AG10803 (cell line): ENCODE measurements at regions not wholly inside any gene's neighbourhood (a gene's known extent, or its start where the extent isn't known, plus 50 kb on each side); places are given as distances from the start of the nearest gene placed in this dataset.

Experiments used
- DNase-seq: peaks from one replicate; pipeline ENCODE4 v3.0.0; 2010; ENCODE audit warnings: low read depth
- H3K4me3 ChIP-seq: 2 replicates; pipeline ENCODE4 v1.5.1; 2011; ENCODE audit warnings: mild to moderate bottlenecking, low read length, control low read depth
- TF ChIP-seq, protein P1 (sequence below): conservative IDR thresholded peaks from 2 replicates; pipeline ENCODE4 v1.5.1; 2011; ENCODE audit warnings: mild to moderate bottlenecking, low read length, control low read depth, inconsistent platforms

DNA sequence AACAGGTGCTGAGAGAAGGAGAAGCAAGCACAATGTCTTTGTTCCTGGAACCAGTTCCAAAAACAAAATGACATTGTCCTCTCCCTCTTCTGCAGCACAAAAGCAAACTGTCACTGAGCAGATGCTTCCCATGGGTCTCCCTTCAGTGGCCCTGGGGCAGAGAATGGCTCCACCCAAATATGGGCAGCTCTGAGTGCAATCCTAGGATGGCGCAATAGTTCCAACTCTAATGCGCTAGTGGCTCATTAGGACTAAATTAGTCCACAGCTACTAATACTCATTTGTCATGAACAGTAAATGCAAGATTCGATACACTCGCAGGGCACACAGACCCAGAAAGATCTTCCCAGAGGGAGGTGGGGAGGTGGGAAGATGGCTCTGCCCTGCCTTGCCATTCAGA is 205.2 kb upstream of the CHAC2 start:
- H3K4me3 ChIP-seq, result no peak overlapping the region
- no peak for DNase-seq
- TF ChIP-seq, protein P1, sequence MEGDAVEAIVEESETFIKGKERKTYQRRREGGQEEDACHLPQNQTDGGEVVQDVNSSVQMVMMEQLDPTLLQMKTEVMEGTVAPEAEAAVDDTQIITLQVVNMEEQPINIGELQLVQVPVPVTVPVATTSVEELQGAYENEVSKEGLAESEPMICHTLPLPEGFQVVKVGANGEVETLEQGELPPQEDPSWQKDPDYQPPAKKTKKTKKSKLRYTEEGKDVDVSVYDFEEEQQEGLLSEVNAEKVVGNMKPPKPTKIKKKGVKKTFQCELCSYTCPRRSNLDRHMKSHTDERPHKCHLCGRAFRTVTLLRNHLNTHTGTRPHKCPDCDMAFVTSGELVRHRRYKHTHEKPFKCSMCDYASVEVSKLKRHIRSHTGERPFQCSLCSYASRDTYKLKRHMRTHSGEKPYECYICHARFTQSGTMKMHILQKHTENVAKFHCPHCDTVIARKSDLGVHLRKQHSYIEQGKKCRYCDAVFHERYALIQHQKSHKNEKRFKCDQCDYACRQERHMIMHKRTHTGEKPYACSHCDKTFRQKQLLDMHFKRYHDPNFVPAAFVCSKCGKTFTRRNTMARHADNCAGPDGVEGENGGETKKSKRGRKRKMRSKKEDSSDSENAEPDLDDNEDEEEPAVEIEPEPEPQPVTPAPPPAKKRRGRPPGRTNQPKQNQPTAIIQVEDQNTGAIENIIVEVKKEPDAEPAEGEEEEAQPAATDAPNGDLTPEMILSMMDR, result no peak

DNA sequence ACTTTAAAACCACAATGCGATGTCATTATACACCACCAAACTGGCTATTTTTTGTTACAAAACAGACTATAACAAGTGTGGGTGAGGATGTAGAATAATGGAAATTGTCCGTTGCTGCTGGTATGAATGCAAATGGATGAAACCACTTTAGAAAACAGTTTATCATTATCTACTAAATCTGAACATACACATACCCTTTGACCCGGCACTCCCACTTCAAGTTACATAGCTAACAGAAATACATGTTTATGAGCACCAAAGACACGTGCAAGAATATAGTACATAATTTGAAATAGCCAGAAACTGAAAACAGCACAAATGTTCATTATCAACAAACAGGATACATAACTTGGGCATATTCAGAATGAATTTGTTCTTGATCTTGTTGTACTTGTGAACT is 206.4 kb upstream of the CHAC2 start:
- TF ChIP-seq, protein P1, result no peak
- no peak for DNase-seq
- H3K4me3 ChIP-seq, result no peak overlapping the region

DNA sequence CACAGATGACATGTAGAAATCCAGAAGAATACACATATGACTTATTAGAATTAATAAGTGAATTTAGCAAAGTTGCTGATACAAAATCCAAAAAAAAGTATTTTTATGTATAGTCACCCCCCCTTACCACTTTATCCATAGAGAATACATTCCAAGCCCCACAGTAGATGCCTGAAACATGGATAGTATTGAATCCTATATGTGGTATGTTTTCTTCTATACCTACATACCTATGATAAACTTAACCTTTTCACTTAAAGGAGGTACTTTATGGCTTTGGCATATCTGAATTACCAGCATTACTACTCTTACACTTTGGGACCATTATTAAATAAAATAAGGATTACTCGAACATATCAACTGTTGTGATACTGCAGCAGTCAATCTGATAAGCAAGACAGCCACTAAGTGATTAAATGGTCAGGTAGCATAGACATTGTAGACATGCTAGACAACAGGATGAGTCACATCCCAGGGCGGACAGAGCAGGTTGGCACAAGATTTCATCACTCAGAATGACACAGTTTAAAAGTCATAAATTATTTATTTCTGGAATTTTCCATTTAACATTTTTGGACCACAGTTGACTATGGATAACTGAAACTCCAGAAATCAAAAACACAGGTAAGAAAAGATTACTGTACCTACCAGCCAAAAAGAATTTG is 208.2 kb upstream of the CHAC2 start:
- H3K4me3 ChIP-seq, result no peak overlapping the region
- DNase-seq, result no peak
- TF ChIP-seq, protein P1, result no peak

DNA sequence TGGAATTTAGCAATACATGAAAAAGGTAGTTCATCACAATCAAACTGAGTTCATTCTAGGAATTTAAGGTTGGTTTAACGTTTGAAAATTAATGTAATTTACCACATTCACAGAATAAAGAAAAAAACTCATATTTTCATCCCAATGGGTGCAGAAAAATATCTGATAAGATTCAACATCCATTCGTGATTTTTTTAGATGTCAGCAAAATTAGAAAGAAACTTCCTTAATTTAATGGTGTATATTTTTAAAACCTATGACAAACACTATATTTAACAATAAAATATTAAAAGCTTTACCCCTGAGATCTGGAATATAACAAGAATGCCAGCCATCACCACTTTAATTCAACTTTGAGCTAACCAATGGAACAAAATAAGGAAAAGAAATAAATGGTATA is 208.7 kb upstream of the CHAC2 start:
- no peak for DNase-seq
- no peak overlapping the region for H3K4me3 ChIP-seq
- TF ChIP-seq, protein P1, result no peak

DNA sequence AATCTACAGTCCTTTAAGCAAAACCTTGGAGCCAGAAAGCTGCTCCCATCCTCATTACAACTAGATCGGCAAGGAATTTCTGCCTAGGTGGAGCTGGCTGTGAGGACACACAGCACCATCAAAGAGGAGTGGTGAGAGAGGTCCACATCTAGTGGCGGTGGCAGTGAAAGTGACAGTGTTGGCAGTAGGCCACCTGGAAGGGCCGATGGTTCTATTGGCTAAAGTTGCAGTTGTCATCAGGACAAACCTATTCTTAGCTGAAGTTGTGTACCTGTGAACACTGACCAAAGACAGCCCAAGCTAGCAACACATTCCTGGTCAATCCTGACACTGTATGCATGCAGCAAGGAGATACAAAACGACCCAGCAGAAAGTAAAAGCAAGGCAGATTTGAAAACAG is 218.1 kb upstream of the CHAC2 start:
- TF ChIP-seq, protein P1, result no peak
- no peak for DNase-seq
- H3K4me3 ChIP-seq, result no peak overlapping the region

DNA sequence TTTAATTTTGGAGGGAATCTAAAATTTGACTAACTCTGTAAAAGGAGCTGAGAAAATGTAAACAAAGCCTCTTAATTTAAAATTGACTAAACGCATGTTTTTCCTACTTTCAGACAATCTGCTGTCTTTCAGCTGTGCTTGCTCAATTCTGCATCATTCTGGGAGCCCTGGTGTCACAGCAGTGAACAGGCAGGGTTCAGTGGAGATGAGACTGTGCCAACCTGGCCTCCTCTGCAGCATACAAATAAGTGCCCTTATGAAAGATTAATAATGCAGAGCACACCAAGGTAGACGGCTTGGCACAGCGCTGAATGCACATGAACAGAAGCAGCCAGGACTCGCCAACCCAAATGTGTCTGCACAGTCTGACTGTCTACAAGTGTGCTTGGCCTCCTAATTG is 222.0 kb upstream of the CHAC2 start:
- DNase-seq, result no peak
- H3K4me3 ChIP-seq, result no peak overlapping the region
- TF ChIP-seq, protein P1, result no peak

DNA sequence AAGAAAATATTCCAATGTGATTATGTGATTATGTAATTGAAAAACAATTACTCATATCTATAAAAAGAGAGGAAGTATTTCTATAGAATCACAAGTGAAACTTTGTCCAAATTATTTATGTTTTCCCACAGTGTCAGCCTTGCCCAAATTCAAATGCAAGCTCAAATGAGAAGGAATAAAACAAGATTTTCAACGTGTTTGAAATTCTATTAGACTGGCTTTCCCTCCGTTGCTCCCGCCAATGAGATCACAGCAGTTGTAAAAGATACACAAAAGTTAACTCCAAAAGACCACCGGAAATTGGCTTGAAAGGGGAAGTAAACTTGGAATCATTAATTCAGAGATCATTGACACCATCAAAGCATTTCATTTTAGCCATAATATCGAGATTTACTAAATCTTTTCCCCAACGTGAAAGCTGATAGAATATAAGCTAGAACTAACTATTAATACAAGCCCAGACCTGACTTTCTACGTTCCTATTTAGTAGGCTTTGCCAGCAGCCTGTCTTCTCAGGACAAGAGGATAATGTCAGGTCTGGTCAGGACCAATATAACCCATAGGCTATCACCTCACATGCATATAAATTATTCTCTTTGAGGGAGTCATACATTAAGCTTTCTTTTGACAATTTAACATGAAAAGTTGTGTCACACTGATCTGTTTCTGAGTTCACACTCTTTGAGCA is 222.6 kb upstream of the CHAC2 start:
- no peak overlapping the region for H3K4me3 ChIP-seq

More for the DNA sequence above, 222.6 kb upstream of the CHAC2 start:
- TF ChIP-seq, protein P1, result no peak
- no peak for DNase-seq
